IPS-15b (cell line): ENCODE measurements at regions not wholly inside any gene's neighbourhood (a gene's known extent, or its start where the extent isn't known, plus 50 kb on each side); places are given as distances from the start of the nearest gene placed in this dataset.

Experiments used
- H3K27me3 ChIP-seq: one replicate; pipeline ENCODE4 v1.6.1; 2013; ENCODE audit warnings: low read length; ENCODE audit not compliant: control insufficient read depth, insufficient read depth
- H3K36me3 ChIP-seq: one replicate; pipeline ENCODE4 v1.6.1; 2013; ENCODE audit warnings: low read length; ENCODE audit not compliant: control insufficient read depth, insufficient read depth
- H3K4me1 ChIP-seq: one replicate; pipeline ENCODE4 v1.6.1; 2013; ENCODE audit warnings: mild to moderate bottlenecking, low read length; ENCODE audit not compliant: control insufficient read depth, insufficient read depth
- H3K4me3 ChIP-seq: one replicate; pipeline ENCODE4 v1.5.1; 2013; ENCODE audit warnings: low read depth, low read length
- H3K9ac ChIP-seq: one replicate; pipeline ENCODE4 v1.6.1; 2013; ENCODE audit warnings: low read depth, mild to moderate bottlenecking, low read length
- H3K9me3 ChIP-seq: one replicate; pipeline ENCODE4 v1.6.1; 2013; ENCODE audit warnings: mild to moderate bottlenecking, low read length; ENCODE audit not compliant: control insufficient read depth, insufficient read depth

- no peak overlapping the region for H3K9ac ChIP-seq
- H3K4me1 ChIP-seq: peaks cover 5% of the 10 kb centered on the region
- H3K27me3 ChIP-seq: peaks cover 33% of the 10 kb centered on the region
- no peaks in the 10 kb centered on the region for H3K9me3 ChIP-seq
- no peak overlapping the region for H3K4me3 ChIP-seq
- no peaks in the 10 kb centered on the region for H3K36me3 ChIP-seq
Measured at GRCh38 chr5:3201941-3202340, 393.7 kb upstream of the IRX1 start.

DNA sequence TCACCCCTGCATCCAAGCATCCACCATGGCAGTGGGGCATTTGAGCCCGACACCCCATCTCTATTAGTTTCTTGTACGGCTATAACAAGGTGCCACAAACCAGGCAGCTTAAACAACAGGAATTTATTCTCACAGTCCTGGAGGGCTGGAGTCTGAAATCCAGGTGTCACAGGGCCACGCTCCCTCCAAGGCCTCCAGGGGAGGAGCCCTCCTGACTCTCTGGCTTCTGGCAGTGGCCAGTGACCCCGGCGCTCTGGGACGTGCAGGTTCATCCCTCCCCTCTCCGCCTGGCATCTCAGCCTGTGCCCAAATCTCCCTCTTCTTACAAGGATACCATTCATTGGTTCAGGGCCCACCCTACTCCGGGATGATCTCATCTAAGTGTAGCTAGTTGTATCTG, 394.5 kb upstream of the IRX1 start:
- H3K27me3 ChIP-seq: peaks cover 33% of the 10 kb centered on the region
- no peak overlapping the region for H3K4me3 ChIP-seq
- H3K9ac ChIP-seq: no peak overlapping the region
- no peaks in the 10 kb centered on the region for H3K36me3 ChIP-seq
- peaks cover 7% of the 10 kb centered on the region for H3K4me1 ChIP-seq
- no peaks in the 10 kb centered on the region for H3K9me3 ChIP-seq

- Histone ChIP-seq H3K4me1 (peaks cover 13% of the 10 kb centered on the region), H3K36me3 (no peaks in the 10 kb centered on the region), H3K27me3 (peaks cover 33% of the 10 kb centered on the region), H3K9me3 (no peaks in the 10 kb centered on the region), H3K9ac (no peak overlapping the region), H3K4me3 (no peak overlapping the region)
Measured at GRCh38 chr5:3199962-3200755, 395.5 kb upstream of the IRX1 start.

DNA sequence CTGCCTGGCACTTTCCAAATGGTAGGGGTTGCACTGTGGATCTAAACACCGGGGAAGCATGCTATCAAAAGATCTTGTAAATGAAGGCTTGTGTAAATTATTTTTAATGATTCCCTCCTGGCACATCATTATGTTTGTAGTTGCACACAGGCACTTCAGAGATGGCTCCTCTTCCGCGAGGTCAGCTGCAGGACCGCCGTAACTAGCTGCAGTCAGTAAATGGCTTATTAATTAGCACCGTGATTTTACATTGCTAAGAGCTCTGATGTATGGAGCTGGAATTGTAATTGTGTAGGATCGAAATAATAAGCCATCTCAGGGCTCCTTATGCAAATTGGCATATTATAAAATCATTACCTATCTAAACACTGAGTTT, 397.6 kb upstream of the IRX1 start:
- H3K4me1 ChIP-seq: peaks cover 13% of the 10 kb centered on the region
- H3K9ac ChIP-seq: no peak overlapping the region
- no peaks in the 10 kb centered on the region for H3K36me3 ChIP-seq
- H3K27me3 ChIP-seq: peaks cover 33% of the 10 kb centered on the region
- H3K4me3 ChIP-seq: peak overlapping the region; percentile 61
- no peaks in the 10 kb centered on the region for H3K9me3 ChIP-seq

- no peak overlapping the region for H3K9ac ChIP-seq
Measured at GRCh38 chr5:3197304-3198073, 398.1 kb upstream of the IRX1 start.

GRCh38 chr5:3195994-3196393, 399.6 kb upstream of the IRX1 start:
- H3K36me3 ChIP-seq: no peaks in the 10 kb centered on the region
- no peak overlapping the region for H3K4me3 ChIP-seq
- H3K9me3 ChIP-seq: no peaks in the 10 kb centered on the region
- H3K27me3 ChIP-seq: peaks cover 33% of the 10 kb centered on the region
- H3K4me1 ChIP-seq: peaks cover 13% of the 10 kb centered on the region
- no peak overlapping the region for H3K9ac ChIP-seq

More at GRCh38 chr5:3197304-3198073, 398.1 kb upstream of the IRX1 start:
- no peaks in the 10 kb centered on the region for H3K9me3 ChIP-seq
- H3K4me3 ChIP-seq: peak overlapping the region; percentile 61
- H3K27me3 ChIP-seq: peaks cover 33% of the 10 kb centered on the region
- H3K4me1 ChIP-seq: peaks cover 13% of the 10 kb centered on the region
- no peaks in the 10 kb centered on the region for H3K36me3 ChIP-seq

DNA sequence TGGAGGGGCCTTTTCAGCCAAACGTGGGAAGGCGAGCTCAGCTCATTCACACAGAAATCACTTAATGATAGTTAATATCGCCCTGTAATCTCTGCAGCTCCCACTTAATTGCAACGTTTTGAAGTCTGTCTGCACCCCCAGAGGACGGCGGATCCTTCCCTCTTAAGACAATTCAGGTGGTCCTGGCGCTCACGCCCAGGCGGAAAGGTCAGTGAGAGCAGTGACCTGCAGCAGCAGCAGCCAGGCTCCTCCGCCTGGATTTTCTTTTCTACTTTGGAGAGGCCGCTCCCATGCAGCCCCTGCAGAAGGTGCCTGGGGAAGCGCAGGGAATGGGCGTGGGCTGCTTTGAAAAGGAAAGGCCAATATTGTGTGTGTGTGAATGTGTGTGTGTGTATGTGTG, 400.9 kb upstream of the IRX1 start:
- Histone ChIP-seq H3K4me1 (peaks cover 13% of the 10 kb centered on the region), H3K9me3 (no peaks in the 10 kb centered on the region), H3K4me3 (no peak overlapping the region), H3K27me3 (peaks cover 25% of the 10 kb centered on the region), H3K9ac (no peak overlapping the region), H3K36me3 (no peaks in the 10 kb centered on the region)

DNA sequence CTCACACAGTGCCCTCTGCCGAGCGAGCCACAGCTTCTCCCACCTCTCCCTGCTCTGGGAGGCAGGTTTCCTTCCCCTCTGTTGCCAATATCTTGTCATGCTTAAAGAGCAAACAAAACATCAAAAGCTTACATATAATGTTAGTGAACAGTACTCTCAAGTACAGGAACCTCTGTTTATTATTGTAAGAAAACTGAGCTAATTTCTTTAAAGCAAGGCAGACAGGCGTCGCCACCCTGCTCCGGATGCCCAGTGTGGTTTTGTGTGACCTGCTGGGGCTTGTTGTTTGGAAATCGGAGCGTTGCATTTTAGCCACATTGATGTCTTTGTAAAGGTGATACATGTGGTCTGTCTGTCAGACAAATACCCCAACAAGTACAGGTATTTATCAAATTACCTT, 401.4 kb upstream of the IRX1 start:
- H3K4me3 ChIP-seq: no peak overlapping the region
- H3K27me3 ChIP-seq: peaks cover 21% of the 10 kb centered on the region
- H3K4me1 ChIP-seq: peaks cover 13% of the 10 kb centered on the region
- H3K9me3 ChIP-seq: no peaks in the 10 kb centered on the region
- H3K36me3 ChIP-seq: no peaks in the 10 kb centered on the region
- H3K9ac ChIP-seq: no peak overlapping the region

- Histone ChIP-seq H3K4me1 (peaks cover 8% of the 10 kb centered on the region), H3K36me3 (no peaks in the 10 kb centered on the region), H3K9me3 (no peaks in the 10 kb centered on the region), H3K27me3 (no peaks in the 10 kb centered on the region), H3K4me3 (no peak overlapping the region), H3K9ac (no peak overlapping the region)
Measured at GRCh38 chr5:3191585-3191984, 404.0 kb upstream of the IRX1 start.

DNA sequence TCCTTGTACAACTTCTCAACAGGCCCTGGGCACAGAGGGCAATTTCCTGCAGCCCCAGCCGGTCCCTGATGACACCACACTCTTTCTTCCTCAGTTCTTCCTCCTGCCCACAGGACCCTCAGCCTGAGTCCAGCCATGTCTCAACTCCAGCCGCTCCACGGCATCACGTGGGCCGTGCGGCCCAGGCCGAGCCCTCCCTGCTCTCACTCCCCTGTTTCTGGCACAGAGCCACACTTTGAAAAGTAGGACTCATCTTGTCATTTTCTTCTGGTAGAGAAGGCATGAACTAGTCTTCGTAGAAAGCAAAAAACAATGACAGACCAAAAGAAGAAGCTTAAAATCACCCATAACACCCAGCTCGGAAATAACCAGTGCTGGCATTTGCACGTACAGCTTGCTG, 404.7 kb upstream of the IRX1 start:
- Histone ChIP-seq H3K27me3 (no peaks in the 10 kb centered on the region), H3K9me3 (no peaks in the 10 kb centered on the region), H3K36me3 (no peaks in the 10 kb centered on the region), H3K4me1 (peaks cover 8% of the 10 kb centered on the region), H3K4me3 (no peak overlapping the region), H3K9ac (no peak overlapping the region)

- Histone ChIP-seq H3K27me3 (no peaks in the 10 kb centered on the region), H3K4me3 (no peak overlapping the region), H3K4me1 (peaks cover 4% of the 10 kb centered on the region), H3K9me3 (no peaks in the 10 kb centered on the region), H3K36me3 (no peaks in the 10 kb centered on the region), H3K9ac (no peak overlapping the region)
Measured at GRCh38 chr5:3190433-3190832, 405.2 kb upstream of the IRX1 start.
